Mesenchymal stem cell (in vitro differentiated cells and primary cell): ENCODE measurements at regions not wholly inside any gene's neighbourhood (a gene's known extent, or its start where the extent isn't known, plus 50 kb on each side); places are given as distances from the start of the nearest gene placed in this dataset.

Source experiments
- DNase-seq: peaks from one replicate; pipeline ENCODE4 v3.0.0-alpha.2; 2013
- H2AFZ ChIP-seq: one replicate; pipeline ENCODE4 v1.6.1; 2013; ENCODE audit warnings: low read depth, mild to moderate bottlenecking, control low read depth, inconsistent platforms, low read length, moderate library complexity
- H2AK5ac ChIP-seq: 2 replicates; pipeline ENCODE4 v1.6.1; 2013; ENCODE audit warnings: low read length, moderate library complexity, mild to moderate bottlenecking, inconsistent platforms; ENCODE audit not compliant: severe bottlenecking
- H2BK120ac ChIP-seq: one replicate; pipeline ENCODE4 v1.6.1; 2013; ENCODE audit warnings: low read depth, mild to moderate bottlenecking, inconsistent platforms, low read length, moderate library complexity
- H2BK12ac ChIP-seq, 2 experiments: one replicate each; pipeline ENCODE4 v1.6.1; 2013; ENCODE audit warnings: inconsistent platforms in 2 of 2, low read length in 2 of 2, mild to moderate bottlenecking in 2 of 2, moderate library complexity in 2 of 2, control low read depth in 1 of 2
- H2BK15ac ChIP-seq: one replicate; pipeline ENCODE4 v1.6.1; 2013; ENCODE audit warnings: mild to moderate bottlenecking, low read depth, inconsistent platforms; ENCODE audit not compliant: poor library complexity, severe bottlenecking
- H2BK5ac ChIP-seq: 2 replicates; pipeline ENCODE4 v1.6.1; 2013; ENCODE audit warnings: low read depth, mild to moderate bottlenecking, low read length, control low read depth, inconsistent platforms; ENCODE audit not compliant: poor library complexity, severe bottlenecking
- H3K14ac ChIP-seq, 2 experiments: one replicate each; pipeline ENCODE4 v1.6.1; 2013; ENCODE audit warnings: inconsistent platforms in 2 of 2, low read length in 2 of 2, control low read depth in 1 of 2, mild to moderate bottlenecking in 1 of 2, moderate library complexity in 1 of 2
- H3K18ac ChIP-seq, 2 experiments: one replicate each; pipeline ENCODE4 v1.6.1; 2013; ENCODE audit warnings: inconsistent platforms in 2 of 2, low read length in 2 of 2, control low read depth in 1 of 2, low read depth in 1 of 2, mild to moderate bottlenecking in 1 of 2
- H3K23ac ChIP-seq, 2 experiments: one replicate each; pipeline ENCODE4 v1.6.1; 2013; ENCODE audit warnings: inconsistent platforms in 2 of 2, low read length in 2 of 2, mild to moderate bottlenecking in 2 of 2, moderate library complexity in 2 of 2, control low read depth in 1 of 2
- H3K27ac ChIP-seq: 2 replicates; pipeline ENCODE4 v1.5.1; 2013; ENCODE audit warnings: mild to moderate bottlenecking, moderate library complexity, low read length, control low read depth, inconsistent platforms; ENCODE audit not compliant: poor library complexity, severe bottlenecking
- H3K27me3 ChIP-seq, 2 experiments: 2 replicates each; pipeline versions ENCODE4 v1.6.1 to v1.7.0; 2013; ENCODE audit warnings: low read length in 2 of 2, mild to moderate bottlenecking in 2 of 2, moderate library complexity in 2 of 2, control low read depth in 1 of 2, inconsistent platforms in 1 of 2; ENCODE audit not compliant: control insufficient read depth in 1 of 2, insufficient read depth in 1 of 2
- H3K36me3 ChIP-seq, 2 experiments: 2 replicates each; pipeline versions ENCODE4 v1.6.1 to v1.7.0; 2013; ENCODE audit warnings: low read length in 2 of 2, control low read depth in 1 of 2, inconsistent platforms in 1 of 2, low read depth in 1 of 2, mild to moderate bottlenecking in 1 of 2; ENCODE audit not compliant: insufficient read depth in 2 of 2, control insufficient read depth in 1 of 2
- H3K4ac ChIP-seq, 2 experiments: one replicate each; pipeline ENCODE4 v1.6.1; 2013; ENCODE audit warnings: inconsistent platforms in 2 of 2, low read length in 2 of 2, mild to moderate bottlenecking in 2 of 2, moderate library complexity in 2 of 2, control low read depth in 1 of 2, low read depth in 1 of 2
- H3K4me1 ChIP-seq: 2 replicates; pipeline ENCODE4 v1.6.1; 2013; ENCODE audit warnings: low read depth, low read length, control low read depth; ENCODE audit not compliant: control insufficient read depth, insufficient read depth
- H3K4me2 ChIP-seq: 2 replicates; pipeline ENCODE4 v1.6.1; 2013; ENCODE audit warnings: low read length, mild to moderate bottlenecking, inconsistent platforms; ENCODE audit not compliant: poor library complexity, severe bottlenecking
- H3K4me3 ChIP-seq, 2 experiments: 2 replicates each; pipeline versions ENCODE4 v1.5.1 to v1.7.0; 2013; ENCODE audit warnings: low read length in 2 of 2, mild to moderate bottlenecking in 2 of 2, control low read depth in 1 of 2, low read depth in 1 of 2; ENCODE audit not compliant: insufficient read depth in 1 of 2
- H3K79me1 ChIP-seq: replicated peaks from 2 replicates; pipeline ENCODE4 v1.6.1; 2013; ENCODE audit warnings: mild to moderate bottlenecking, control low read depth, low read length, inconsistent platforms; ENCODE audit not compliant: poor library complexity, severe bottlenecking
- H3K9ac ChIP-seq: 2 replicates; pipeline ENCODE4 v1.7.0; 2013; ENCODE audit warnings: mild to moderate bottlenecking, low read length, moderate library complexity
- H3K9me3 ChIP-seq: 2 replicates; pipeline ENCODE4 v1.7.0; 2013; ENCODE audit warnings: mild to moderate bottlenecking, low read length; ENCODE audit not compliant: control insufficient read depth
- H4K8ac ChIP-seq: one replicate; pipeline ENCODE4 v1.6.1; 2013; ENCODE audit warnings: inconsistent platforms, mild to moderate bottlenecking, low read length, moderate library complexity
- H4K91ac ChIP-seq: one replicate; pipeline ENCODE4 v1.6.1; 2013; ENCODE audit warnings: mild to moderate bottlenecking, low read length, inconsistent platforms
- WGBS: methylation state at CpG from one replicate; pipeline ENCODE4 v1.1.7; 2013; ENCODE audit warnings: mixed read lengths; 5-methylcytosine and 5-hydroxymethylcytosine counted together

- Histone ChIP-seq H3K4ac (no peak overlapping the region), H2AK5ac (no peak overlapping the region), H3K4me3 (no peak overlapping the region), H4K91ac (no peak overlapping the region), H3K4me2 (no peak overlapping the region), H3K79me1 (no peaks in the 10 kb centered on the region), H3K27ac (no peak overlapping the region), H4K8ac (no peak overlapping the region), H3K18ac (no peak overlapping the region), H3K14ac (no peak overlapping the region), H3K4me1 (no peaks in the 10 kb centered on the region), H3K27me3 (no peaks in the 10 kb centered on the region), H2BK5ac (no peak overlapping the region), H3K36me3 (no peaks in the 10 kb centered on the region), H3K23ac (no peak overlapping the region), H2AFZ (no peak overlapping the region), H2BK12ac (no peak overlapping the region), H2BK15ac (no peak overlapping the region), H2BK120ac (no peak overlapping the region), H3K9me3 (peaks cover 7% of the 10 kb centered on the region), H3K9ac (no peak overlapping the region)
- no peak for DNase-seq
- 72% methylated on average over 4 of the region's 4 CpGs for WGBS
Observed at GRCh38 chr14:45492876-45493275, 239.9 kb upstream of the MIS18BP1 start.

GRCh38 chr14:45491914-45492313, 238.9 kb upstream of the MIS18BP1 start:
- Histone ChIP-seq H3K18ac (no peak overlapping the region), H3K14ac (no peak overlapping the region), H2BK5ac (no peak overlapping the region), H3K36me3 (no peaks in the 10 kb centered on the region), H4K8ac (no peak overlapping the region), H2BK12ac (no peak overlapping the region), H3K27me3 (no peaks in the 10 kb centered on the region), H3K4me3 (no peak overlapping the region), H3K79me1 (no peaks in the 10 kb centered on the region), H2BK15ac (no peak overlapping the region), H2AK5ac (no peak overlapping the region), H3K9me3 (peaks cover 12% of the 10 kb centered on the region), H4K91ac (no peak overlapping the region), H3K4me2 (no peak overlapping the region), H2AFZ (no peak overlapping the region), H3K4ac (no peak overlapping the region), H3K23ac (no peak overlapping the region), H3K27ac (no peak overlapping the region), H3K4me1 (no peaks in the 10 kb centered on the region), H3K9ac (no peak overlapping the region), H2BK120ac (no peak overlapping the region)
- no peak for DNase-seq
- WGBS, result 75% methylated on average over 3 of the region's 3 CpGs

GRCh38 chr14:45486599-45486998, 233.6 kb upstream of the MIS18BP1 start:
- Histone ChIP-seq H2BK5ac (no peak overlapping the region), H3K4me1 (no peaks in the 10 kb centered on the region), H3K27me3 (no peaks in the 10 kb centered on the region), H2AK5ac (no peak overlapping the region), H2BK12ac (no peak overlapping the region), H2BK15ac (no peak overlapping the region), H3K14ac (no peak overlapping the region), H2AFZ (no peak overlapping the region), H3K23ac (no peak overlapping the region), H4K8ac (no peak overlapping the region), H2BK120ac (no peak overlapping the region), H3K4ac (no peak overlapping the region), H3K4me2 (no peak overlapping the region), H3K79me1 (no peaks in the 10 kb centered on the region), H4K91ac (no peak overlapping the region), H3K9me3 (peaks cover 17% of the 10 kb centered on the region), H3K4me3 (no peak overlapping the region), H3K27ac (no peak overlapping the region), H3K18ac (no peak overlapping the region), H3K9ac (no peak overlapping the region), H3K36me3 (no peaks in the 10 kb centered on the region)
- DNase-seq, result no peak
- WGBS, result 75% methylated on average over 1 of the region's 1 CpG

DNA sequence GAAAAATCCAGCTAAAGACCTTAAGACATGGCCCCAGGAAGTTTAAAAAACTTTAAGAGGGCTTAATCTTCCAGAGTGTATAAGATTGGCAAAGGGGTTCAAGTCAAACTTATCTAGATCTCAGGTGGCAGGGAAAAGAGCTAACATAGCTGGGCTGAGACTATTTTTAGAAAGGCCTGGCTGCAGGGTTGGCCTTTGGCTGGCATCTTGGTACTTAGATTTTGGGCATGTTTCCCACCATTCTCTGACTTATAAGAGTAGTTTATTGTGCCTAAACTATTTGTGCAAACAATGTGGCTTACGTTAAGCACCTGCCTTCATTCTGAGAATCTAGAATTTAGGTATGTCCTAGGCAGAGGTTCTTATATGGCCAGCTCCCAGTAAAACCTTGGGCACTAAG, 214.0 kb upstream of the MIS18BP1 start:
- Histone ChIP-seq H2BK120ac (no peak overlapping the region), H2BK15ac (no peak overlapping the region), H4K91ac (no peak overlapping the region), H3K4me3 (no peak overlapping the region), H3K79me1 (no peaks in the 10 kb centered on the region), H3K4ac (no peak overlapping the region), H2BK5ac (no peak overlapping the region), H3K14ac (no peak overlapping the region), H3K27me3 (no peaks in the 10 kb centered on the region), H3K9me3 (peaks cover 9% of the 10 kb centered on the region), H3K9ac (no peak overlapping the region), H3K18ac (no peak overlapping the region), H4K8ac (no peak overlapping the region), H3K4me2 (no peak overlapping the region), H3K4me1 (no peaks in the 10 kb centered on the region), H2AFZ (no peak overlapping the region), H2AK5ac (no peak overlapping the region), H3K36me3 (no peaks in the 10 kb centered on the region), H2BK12ac (no peak overlapping the region), H3K27ac (no peak overlapping the region), H3K23ac (no peak overlapping the region)
- no peak for DNase-seq
- WGBS, result 100% methylated on average over 1 of the region's 1 CpG
